A549 (cell line): ENCODE measurements at regions not wholly inside any gene's neighbourhood (a gene's known extent, or its start where the extent isn't known, plus 50 kb on each side); places are given as distances from the start of the nearest gene placed in this dataset.

Experiments
- CHD2 ChIP-seq: fragments of 150-350 bp; IDR thresholded peaks from 2 replicates; pipeline ENCODE4 v1.6.1; 2014; ENCODE audit warnings: low read length; ENCODE audit not compliant: partially characterized antibody
- CTCF ChIP-seq: fragments of >200 bp; sonication (Bioruptor Twin); formaldehyde crosslinking; IDR thresholded peaks from 3 replicates; pipeline ENCODE4 v1.5.1; 2016

GRCh38 chr4:147207911-147208310 is 262.2 kb upstream of the TTC29 start:
- TF ChIP-seq CHD2 = no peak
- TF ChIP-seq CTCF = no peak
